ENCODE measurements at regions not wholly inside any gene's neighbourhood (a gene's known extent, or its start where the extent isn't known, plus 50 kb on each side); places are given as distances from the start of the nearest gene placed in this dataset.
"Not testable (repeated sequence)": the region's sequence is repeated elsewhere in the genome, so short reads cannot be mapped to it uniquely, and the experiment has no call there.

GRCh38 chr3:67947808-67948508 is 293.5 kb upstream of the SUCLG2 start:
- peak; percentile 42 for DNase-seq (ENCODE audit: low read depth)
- peak; percentile 8 for TF ChIP-seq CTCF (IDR thresholded peaks at IDR 0.05; ENCODE audit: insufficient read depth, low read depth, low read length)
- H3K4me3 ChIP-seq (ENCODE audit: low read depth, low read length), result no peak overlapping the region

GRCh38 chr3:67946436-67946835 is 292.0 kb upstream of the SUCLG2 start:
- peak; percentile 82 for DNase-seq (ENCODE audit: low read depth)
- no peak for TF ChIP-seq CTCF (IDR thresholded peaks at IDR 0.05; ENCODE audit: insufficient read depth, low read depth, low read length)
- no peak overlapping the region for H3K4me3 ChIP-seq (ENCODE audit: low read depth, low read length)

- no peak for DNase-seq (ENCODE audit: low read depth)
- no peak for TF ChIP-seq CTCF (IDR thresholded peaks at IDR 0.05; ENCODE audit: insufficient read depth, low read depth, low read length)
Observed at GRCh38 chr3:67943546-67943945, 289.1 kb upstream of the SUCLG2 start.

GRCh38 chr3:67941433-67942030 is 287.1 kb upstream of the SUCLG2 start:
- H3K4me3 ChIP-seq (ENCODE audit: low read depth, low read length), result no peak overlapping the region
- DNase-seq (ENCODE audit: low read depth), result no peak
- TF ChIP-seq CTCF (IDR thresholded peaks at IDR 0.05; ENCODE audit: insufficient read depth, low read depth, low read length), result no peak

More at GRCh38 chr3:67943546-67943945, 289.1 kb upstream of the SUCLG2 start:
- H3K4me3 ChIP-seq (ENCODE audit: low read depth, low read length), result no peak overlapping the region

- TF ChIP-seq CTCF (IDR thresholded peaks at IDR 0.05; ENCODE audit: insufficient read depth, low read depth, low read length), result peak; percentile 25
- peak; percentile 55 for DNase-seq (ENCODE audit: low read depth)
- H3K4me3 ChIP-seq (ENCODE audit: low read depth, low read length), result no peak overlapping the region
Observed at GRCh38 chr3:67940210-67940952, 286.0 kb upstream of the SUCLG2 start.

- DNase-seq (ENCODE audit: low read depth), result peak; percentile 49
- H3K4me3 ChIP-seq (ENCODE audit: low read depth, low read length), result no peak overlapping the region
- TF ChIP-seq CTCF (IDR thresholded peaks at IDR 0.05; ENCODE audit: insufficient read depth, low read depth, low read length), result no peak
Observed at GRCh38 chr3:67937498-67938118, 283.2 kb upstream of the SUCLG2 start.

- DNase-seq (ENCODE audit: low read depth), result peak; percentile 79
Observed at GRCh38 chr3:67930394-67930793, 276.0 kb upstream of the SUCLG2 start.

More at GRCh38 chr3:67930394-67930793, 276.0 kb upstream of the SUCLG2 start:
- H3K4me3 ChIP-seq (ENCODE audit: low read depth, low read length), result not testable (repeated sequence)
